CD14-positive monocyte (primary cell): ENCODE measurements at regions not wholly inside any gene's neighbourhood (a gene's known extent, or its start where the extent isn't known, plus 50 kb on each side); places are given as distances from the start of the nearest gene placed in this dataset.
A peak's percentile ranks its signal among the peaks of the same experiment; 100 is the strongest.

Experiments
- DNase-seq, 3 donors: peaks; one replicate each; pipeline ENCODE4 v3.0.0-alpha.2; 2011 to 2022
- H2AFZ ChIP-seq: 2 replicates; pipeline ENCODE4 v1.6.0; 2012; ENCODE audit warnings: mild to moderate bottlenecking, low read depth, low read length, inconsistent platforms; ENCODE audit not compliant: insufficient read depth, poor library complexity, severe bottlenecking
- H3K27ac ChIP-seq, 2 donors: 1 replicate in 1 of 2; 2 replicates in 1 of 2; pipeline ENCODE4 v1.5.1; 2012 to 2013; ENCODE audit warnings: low read length in 2 of 2, control low read depth in 1 of 2, inconsistent platforms in 1 of 2, low read depth in 1 of 2, mild to moderate bottlenecking in 1 of 2
- H3K27me3 ChIP-seq, 2 donors: one replicate each; pipeline versions ENCODE4 v1.6.0 to v1.6.1; 2011 to 2013; ENCODE audit warnings: low read length in 2 of 2; ENCODE audit not compliant: control insufficient read depth in 2 of 2, insufficient read depth in 2 of 2
- H3K36me3 ChIP-seq, 2 donors: replicated peaks in 1 of 2; 1 replicate in 1 of 2; 2 replicates in 1 of 2; pipeline versions ENCODE4 v1.5.1 to v1.6.1; 2012 to 2013; ENCODE audit warnings: low read length in 2 of 2, control low read depth in 1 of 2, inconsistent platforms in 1 of 2, mild to moderate bottlenecking in 1 of 2; ENCODE audit not compliant: insufficient read depth in 2 of 2, control insufficient read depth in 1 of 2
- H3K4me1 ChIP-seq, 2 donors: 1 replicate in 1 of 2; 2 replicates in 1 of 2; pipeline versions ENCODE4 v1.5.1 to v1.6.1; 2012 to 2013; ENCODE audit warnings: low read length in 2 of 2, control low read depth in 1 of 2, inconsistent platforms in 1 of 2, mild to moderate bottlenecking in 1 of 2, moderate library complexity in 1 of 2; ENCODE audit not compliant: insufficient read depth in 2 of 2, control insufficient read depth in 1 of 2
- H3K4me2 ChIP-seq: replicated peaks from 2 replicates; pipeline ENCODE3; 2012; ENCODE audit warnings: low read length, moderate library complexity, mild to moderate bottlenecking; ENCODE audit not compliant: poor library complexity, severe bottlenecking; ENCODE audit errors: extremely low read depth
- H3K4me3 ChIP-seq, 3 experiments: fragments of 200-600 bp in 1 of 3; sonication (generic) in 1 of 3; replicated peaks in 1 of 3; 1 replicate in 2 of 3; 2 replicates in 1 of 3; pipeline ENCODE4 v1.5.1; 2011 to 2013; ENCODE audit warnings: low read length in 3 of 3, mild to moderate bottlenecking in 3 of 3, control low read depth in 2 of 3, low read depth in 2 of 3, inconsistent platforms in 1 of 3, moderate library complexity in 1 of 3
- H3K79me2 ChIP-seq: 2 replicates; pipeline ENCODE4 v1.6.0; 2012; ENCODE audit warnings: mild to moderate bottlenecking, control low read depth, inconsistent platforms, low read length, moderate library complexity; ENCODE audit not compliant: insufficient read depth
- H3K9ac ChIP-seq: 2 replicates; pipeline ENCODE4 v1.6.0; 2017; ENCODE audit warnings: low read length, mild to moderate bottlenecking; ENCODE audit not compliant: insufficient read depth, poor library complexity, severe bottlenecking
- H3K9me3 ChIP-seq, 2 donors: replicated peaks in 1 of 2; 1 replicate in 1 of 2; 2 replicates in 1 of 2; pipeline versions ENCODE4 v1.5.1 to v1.6.1; 2012 to 2013; ENCODE audit warnings: low read length in 2 of 2, control low read depth in 1 of 2; ENCODE audit not compliant: control insufficient read depth in 1 of 2, insufficient read depth in 1 of 2
- H4K20me1 ChIP-seq: 2 replicates; pipeline ENCODE4 v1.6.0; 2012; ENCODE audit warnings: mild to moderate bottlenecking, low read length, control low read depth, moderate library complexity; ENCODE audit not compliant: insufficient read depth
- H3K27ac Mint-ChIP-seq, 7 donors: one replicate each; pipeline ENCODE4 v1.8.0; 2020; ENCODE audit warnings: mild to moderate bottlenecking in 7 of 7, mixed read lengths in 7 of 7, moderate library complexity in 6 of 7, inconsistent platforms in 2 of 7
- H3K27me3 Mint-ChIP-seq, 3 donors: one replicate each; pipeline ENCODE4 v1.8.0; 2021 to 2022; ENCODE audit warnings: low read depth in 3 of 3, mild to moderate bottlenecking in 3 of 3, mixed read lengths in 3 of 3, moderate library complexity in 3 of 3, inconsistent platforms in 1 of 3
- H3K36me3 Mint-ChIP-seq, 2 donors: one replicate each; pipeline ENCODE4 v1.8.0; 2020; ENCODE audit warnings: mixed read lengths in 2 of 2, inconsistent platforms in 1 of 2, mild to moderate bottlenecking in 1 of 2
- H3K4me1 Mint-ChIP-seq: one replicate; pipeline ENCODE4 v1.8.0; 2020; ENCODE audit warnings: mild to moderate bottlenecking, mixed read lengths
- H3K4me3 Mint-ChIP-seq, 2 donors: one replicate each; pipeline ENCODE4 v1.8.0; 2020; ENCODE audit warnings: mild to moderate bottlenecking in 2 of 2, mixed read lengths in 2 of 2, moderate library complexity in 1 of 2
- H3K9me3 Mint-ChIP-seq, 7 donors: one replicate each; pipeline ENCODE4 v1.8.0; 2020 to 2022; ENCODE audit warnings: mixed read lengths in 7 of 7, mild to moderate bottlenecking in 6 of 7, moderate library complexity in 6 of 7, inconsistent platforms in 2 of 7
- WGBS: methylation state at CpG from one replicate; pipeline ENCODE4 v1.1.5; 2013; ENCODE audit warnings: missing lambda C conversion rate; ENCODE audit not compliant: insufficient coverage; 5-methylcytosine and 5-hydroxymethylcytosine counted together
- intact Hi-C, 2 donors: fragments of 100-400 bp; cut with micrococcal nuclease; formaldehyde crosslinking; loops; one replicate each; pipeline versions ENCODE4 v1.15.0 to v1.15.1; 2023
- TF ChIP-seq, protein P1 (sequence below): fragments of 200-600 bp; IDR thresholded peaks from one replicate; pipeline ENCODE4 v1.8.0; 2022; ENCODE audit warnings: antibody characterized with exemption, mild to moderate bottlenecking

DNA sequence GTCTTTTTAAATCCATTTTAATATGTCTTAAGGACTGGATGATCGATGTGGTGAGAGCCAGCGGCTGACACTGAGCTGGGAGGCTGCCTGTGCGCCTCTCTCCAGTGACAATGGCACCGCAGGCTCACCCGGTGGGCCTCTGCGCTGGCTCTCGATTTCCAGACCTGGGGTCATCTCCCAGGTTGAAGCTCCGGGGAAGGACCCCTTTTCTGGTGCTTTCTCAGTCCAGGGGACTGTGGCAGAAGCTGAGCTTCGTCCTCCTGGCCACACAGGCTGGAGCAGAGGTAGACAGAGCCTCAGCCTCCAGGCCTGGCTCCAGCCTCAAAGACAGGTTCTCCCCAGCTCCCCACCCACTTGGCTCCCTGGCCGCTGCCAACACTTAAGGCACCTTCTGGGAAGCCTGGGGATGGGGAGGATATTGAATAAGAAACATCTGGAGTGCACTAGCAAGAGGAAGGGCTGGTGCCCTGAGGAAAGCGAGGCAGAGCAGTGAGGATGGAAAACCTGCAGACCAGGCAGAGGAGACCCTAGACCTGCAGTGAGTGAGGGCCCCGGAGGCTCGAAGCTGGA lies 154.2 kb upstream of the SMAD3 start:
- no peak overlapping the region for H3K9ac ChIP-seq
- no peaks in the 10 kb centered on the region for H4K20me1 ChIP-seq
- no peak overlapping the region for H3K4me2 ChIP-seq
- H2AFZ ChIP-seq: peak overlapping the region; percentile 16
- H3K27ac Mint-ChIP-seq: peak overlapping the region in 1 of 7 donors; percentile 58
- DNase-seq: peak in 1 of 3 donors; percentile 1
- no peaks in the 10 kb centered on the region for H3K36me3 Mint-ChIP-seq
- H3K36me3 ChIP-seq: no peaks in the 10 kb centered on the region
- TF ChIP-seq, protein P1, sequence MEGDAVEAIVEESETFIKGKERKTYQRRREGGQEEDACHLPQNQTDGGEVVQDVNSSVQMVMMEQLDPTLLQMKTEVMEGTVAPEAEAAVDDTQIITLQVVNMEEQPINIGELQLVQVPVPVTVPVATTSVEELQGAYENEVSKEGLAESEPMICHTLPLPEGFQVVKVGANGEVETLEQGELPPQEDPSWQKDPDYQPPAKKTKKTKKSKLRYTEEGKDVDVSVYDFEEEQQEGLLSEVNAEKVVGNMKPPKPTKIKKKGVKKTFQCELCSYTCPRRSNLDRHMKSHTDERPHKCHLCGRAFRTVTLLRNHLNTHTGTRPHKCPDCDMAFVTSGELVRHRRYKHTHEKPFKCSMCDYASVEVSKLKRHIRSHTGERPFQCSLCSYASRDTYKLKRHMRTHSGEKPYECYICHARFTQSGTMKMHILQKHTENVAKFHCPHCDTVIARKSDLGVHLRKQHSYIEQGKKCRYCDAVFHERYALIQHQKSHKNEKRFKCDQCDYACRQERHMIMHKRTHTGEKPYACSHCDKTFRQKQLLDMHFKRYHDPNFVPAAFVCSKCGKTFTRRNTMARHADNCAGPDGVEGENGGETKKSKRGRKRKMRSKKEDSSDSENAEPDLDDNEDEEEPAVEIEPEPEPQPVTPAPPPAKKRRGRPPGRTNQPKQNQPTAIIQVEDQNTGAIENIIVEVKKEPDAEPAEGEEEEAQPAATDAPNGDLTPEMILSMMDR: no peak
- no peaks in the 10 kb centered on the region for H3K27me3 ChIP-seq
- no peaks in the 10 kb centered on the region for H3K9me3 ChIP-seq
- peaks cover 67% of the 10 kb centered on the region for H3K4me1 Mint-ChIP-seq
- H3K79me2 ChIP-seq: no peaks in the 10 kb centered on the region
- intact Hi-C loops: no loop called here
- H3K4me3 ChIP-seq: no peak overlapping the region
- peaks cover 57 to 58% of the 10 kb centered on the region in 2 donors for H3K4me1 ChIP-seq
- H3K27ac ChIP-seq: no peak overlapping the region
- WGBS: 92% methylated on average over 10 of the region's 13 CpGs
- no peak overlapping the region for H3K4me3 Mint-ChIP-seq
- H3K9me3 Mint-ChIP-seq: peaks cover 0 to 8% (median 2%) of the 10 kb centered on the region in 7 donors
- H3K27me3 Mint-ChIP-seq: peaks cover 0 to 9% (median 3%) of the 10 kb centered on the region in 3 donors

- Mint-ChIP-seq H3K4me1 (peaks cover 64% of the 10 kb centered on the region), H3K9me3 (peaks cover 0 to 4% (median 0%) of the 10 kb centered on the region in 7 donors), H3K4me3 (no peak overlapping the region), H3K27ac (no peak overlapping the region), H3K36me3 (no peaks in the 10 kb centered on the region), H3K27me3 (peaks cover 0 to 9% (median 2%) of the 10 kb centered on the region in 3 donors)
- Histone ChIP-seq H2AFZ (no peak overlapping the region), H3K36me3 (no peaks in the 10 kb centered on the region), H3K27ac (no peak overlapping the region), H3K4me1 (peaks cover 57 to 58% of the 10 kb centered on the region in 2 donors), H3K4me3 (no peak overlapping the region), H3K79me2 (no peaks in the 10 kb centered on the region), H3K9ac (no peak overlapping the region), H3K9me3 (no peaks in the 10 kb centered on the region), H3K27me3 (no peaks in the 10 kb centered on the region), H3K4me2 (no peak overlapping the region), H4K20me1 (no peaks in the 10 kb centered on the region)
- DNase-seq: peak; percentile 49 to 67 (median 55)
- intact Hi-C loops: no loop called here
- TF ChIP-seq, protein P1: no peak
- 40% methylated on average over 2 of the region's 7 CpGs for WGBS
Observed at GRCh38 chr15:66912001-66912400, 153.4 kb upstream of the SMAD3 start.
